ENCODE measurements at regions not wholly inside any gene's neighbourhood (a gene's known extent, or its start where the extent isn't known, plus 50 kb on each side); places are given as distances from the start of the nearest gene placed in this dataset.

DNA sequence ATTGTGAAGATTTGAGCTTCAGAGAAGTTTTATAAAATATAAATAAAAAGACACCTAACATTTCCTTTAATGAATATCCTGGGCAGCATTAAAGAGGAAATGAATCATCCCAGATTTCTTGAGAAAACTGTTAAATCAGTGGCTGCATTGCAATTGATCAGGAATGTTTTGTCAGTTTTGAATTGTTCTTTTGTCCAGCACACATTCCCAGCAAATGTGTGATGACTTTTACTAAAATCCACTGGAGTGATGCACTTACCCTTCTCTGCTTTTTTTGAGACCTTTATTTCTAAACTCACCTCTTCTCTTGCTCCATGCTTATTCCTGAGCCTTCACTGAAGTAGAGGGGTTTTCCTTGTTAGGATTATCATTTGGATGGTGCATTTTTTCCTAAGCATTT lies 1307.2 kb downstream of the CDH8 start:
- no peak for DNase-seq (ENCODE audit: low spot score in 2 of 2)
- intact Hi-C loops (cut with DNase I; ENCODE audit: low total_unique reads), result no loop called here
- TF ChIP-seq, protein P1, sequence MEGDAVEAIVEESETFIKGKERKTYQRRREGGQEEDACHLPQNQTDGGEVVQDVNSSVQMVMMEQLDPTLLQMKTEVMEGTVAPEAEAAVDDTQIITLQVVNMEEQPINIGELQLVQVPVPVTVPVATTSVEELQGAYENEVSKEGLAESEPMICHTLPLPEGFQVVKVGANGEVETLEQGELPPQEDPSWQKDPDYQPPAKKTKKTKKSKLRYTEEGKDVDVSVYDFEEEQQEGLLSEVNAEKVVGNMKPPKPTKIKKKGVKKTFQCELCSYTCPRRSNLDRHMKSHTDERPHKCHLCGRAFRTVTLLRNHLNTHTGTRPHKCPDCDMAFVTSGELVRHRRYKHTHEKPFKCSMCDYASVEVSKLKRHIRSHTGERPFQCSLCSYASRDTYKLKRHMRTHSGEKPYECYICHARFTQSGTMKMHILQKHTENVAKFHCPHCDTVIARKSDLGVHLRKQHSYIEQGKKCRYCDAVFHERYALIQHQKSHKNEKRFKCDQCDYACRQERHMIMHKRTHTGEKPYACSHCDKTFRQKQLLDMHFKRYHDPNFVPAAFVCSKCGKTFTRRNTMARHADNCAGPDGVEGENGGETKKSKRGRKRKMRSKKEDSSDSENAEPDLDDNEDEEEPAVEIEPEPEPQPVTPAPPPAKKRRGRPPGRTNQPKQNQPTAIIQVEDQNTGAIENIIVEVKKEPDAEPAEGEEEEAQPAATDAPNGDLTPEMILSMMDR (IDR thresholded peaks at IDR 0.05), result no peak
- no peak for TF ChIP-seq POLR2A (IDR thresholded peaks at IDR 0.05)
- H3K4me3 ChIP-seq (ENCODE audit: low read depth, poor library complexity, severe bottlenecking), result no peak overlapping the region

DNA sequence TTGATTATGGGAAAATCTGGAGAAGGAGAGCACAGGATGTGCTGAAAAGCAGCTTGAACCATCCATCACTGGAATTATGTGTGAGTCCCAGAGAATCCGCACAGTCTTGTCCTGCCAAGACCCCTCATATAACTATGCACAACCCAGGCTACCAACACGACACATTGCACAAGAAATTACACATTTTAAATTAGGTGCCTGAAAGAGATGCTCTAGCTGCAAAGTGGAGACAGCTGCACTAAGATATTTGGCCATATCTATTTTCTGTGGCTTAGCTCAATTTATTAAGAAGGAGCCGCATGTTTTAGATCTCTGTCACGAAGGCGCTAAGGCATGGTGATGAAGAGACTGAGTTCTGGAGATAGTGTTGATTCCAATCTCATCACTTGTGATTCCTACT lies 1308.4 kb downstream of the CDH8 start:
- 63 to 74% methylated on average over 5 of the region's 5 CpGs for WGBS, 2 donors
- intact Hi-C loops (cut with DNase I; ENCODE audit: low total_unique reads), result no loop called here
- no peak for DNase-seq (ENCODE audit: low spot score in 2 of 2)
- H3K4me3 ChIP-seq (ENCODE audit: low read depth, poor library complexity, severe bottlenecking), result no peak overlapping the region
- TF ChIP-seq POLR2A (IDR thresholded peaks at IDR 0.05), result no peak
- TF ChIP-seq, protein P1 (IDR thresholded peaks at IDR 0.05), result no peak

DNA sequence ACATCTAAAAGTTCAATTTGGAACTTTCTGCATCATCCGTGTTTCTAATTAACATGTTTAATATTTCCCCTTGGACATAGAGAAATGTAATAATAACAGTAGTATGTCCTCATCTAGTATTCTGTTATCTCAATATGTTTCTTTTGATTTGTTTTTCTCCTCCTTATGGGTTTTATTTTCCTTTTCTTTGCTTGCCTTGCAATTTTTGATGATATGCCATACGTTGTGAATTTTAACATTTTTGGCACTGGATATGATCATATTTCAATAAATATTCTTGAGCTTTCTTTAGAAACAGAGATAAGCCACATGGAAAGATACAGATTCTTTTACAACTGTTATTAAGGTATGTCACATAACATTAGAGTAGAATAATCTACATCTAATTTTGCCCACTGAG lies 1316.2 kb downstream of the CDH8 start:
- WGBS, 2 donors, result 70 to 76% methylated on average over 2 of the region's 2 CpGs
- DNase-seq (ENCODE audit: low spot score in 2 of 2), result no peak
- TF ChIP-seq, protein P1 (IDR thresholded peaks at IDR 0.05), result no peak
- no peak for TF ChIP-seq POLR2A (IDR thresholded peaks at IDR 0.05)
- no peak overlapping the region for H3K4me3 ChIP-seq (ENCODE audit: low read depth, poor library complexity, severe bottlenecking)
- intact Hi-C loops (cut with DNase I; ENCODE audit: low total_unique reads), result no loop called here

DNA sequence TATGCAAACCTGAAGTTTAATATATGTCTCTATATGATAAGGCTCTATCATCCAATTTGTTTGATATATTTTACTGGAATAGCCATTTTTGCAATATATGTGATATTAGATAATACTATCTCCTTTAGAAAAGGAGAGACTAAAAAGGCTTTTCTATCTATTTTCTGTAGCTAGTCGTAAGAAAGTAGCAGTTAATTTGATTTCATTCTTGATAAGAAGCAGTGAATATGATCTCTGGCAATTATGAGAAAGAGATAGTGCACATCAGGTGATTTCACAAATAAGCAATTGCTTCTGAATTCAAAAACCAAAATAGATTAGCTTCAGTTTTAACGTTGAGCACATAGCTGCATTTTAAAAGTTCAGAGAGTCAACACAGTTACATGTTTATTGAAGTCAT lies 1318.4 kb downstream of the CDH8 start:
- WGBS, 2 donors, result 58 to 65% methylated on average over 2 of the region's 2 CpGs
- no peak for DNase-seq (ENCODE audit: low spot score in 2 of 2)
- no peak overlapping the region for H3K4me3 ChIP-seq (ENCODE audit: low read depth, poor library complexity, severe bottlenecking)
- TF ChIP-seq, protein P1 (IDR thresholded peaks at IDR 0.05), result no peak
- no peak for TF ChIP-seq POLR2A (IDR thresholded peaks at IDR 0.05)
- intact Hi-C loops (cut with DNase I; ENCODE audit: low total_unique reads), result no loop called here

DNA sequence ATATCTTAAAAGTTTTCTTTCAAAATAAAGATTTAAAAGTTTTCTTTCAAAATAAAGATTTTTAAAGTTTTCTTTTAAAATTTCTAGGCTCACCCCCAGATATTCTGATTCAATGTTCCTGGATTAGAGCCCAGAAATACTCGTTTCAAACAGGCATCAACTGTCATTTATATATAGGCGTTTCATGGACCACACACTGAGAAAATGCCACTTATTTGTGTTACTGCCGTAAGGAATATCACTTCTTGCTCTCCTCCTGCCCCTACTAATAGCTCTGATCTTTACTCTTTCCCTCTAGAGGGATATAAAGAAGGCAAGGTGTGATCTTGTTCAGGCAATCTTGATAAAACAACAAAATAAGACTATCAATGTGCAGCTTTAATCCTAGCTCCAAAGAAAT lies 1324.1 kb downstream of the CDH8 start:
- WGBS, 2 donors, result 18 to 19% methylated on average over 3 of the region's 3 CpGs
- H3K4me3 ChIP-seq (ENCODE audit: low read depth, poor library complexity, severe bottlenecking), result no peak overlapping the region
- intact Hi-C loops (cut with DNase I; ENCODE audit: low total_unique reads), result no loop called here
- TF ChIP-seq POLR2A (IDR thresholded peaks at IDR 0.05), result no peak
- TF ChIP-seq, protein P1 (IDR thresholded peaks at IDR 0.05), result no peak
- no peak for DNase-seq (ENCODE audit: low spot score in 2 of 2)

DNA sequence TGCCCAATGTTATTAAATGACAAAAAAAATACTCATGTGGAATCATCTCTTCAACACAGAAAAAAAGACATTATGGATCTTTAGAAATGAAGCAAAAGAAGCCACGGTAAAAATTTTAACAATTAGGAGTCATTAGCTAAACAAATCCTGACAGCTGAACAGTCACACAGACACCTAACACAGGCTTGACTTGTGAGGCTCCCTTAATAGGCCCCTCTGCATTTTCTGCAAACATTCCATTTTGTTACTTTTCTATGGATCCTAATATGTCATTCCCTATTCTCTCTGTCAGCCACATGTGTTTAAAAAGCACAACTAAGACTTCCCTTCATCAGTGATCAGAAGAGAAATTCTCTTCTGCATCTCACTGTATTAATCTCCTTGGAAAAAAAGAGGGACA lies 1331.5 kb downstream of the CDH8 start:
- intact Hi-C loops (cut with DNase I; ENCODE audit: low total_unique reads), result no loop called here

More for the DNA sequence above, 1331.5 kb downstream of the CDH8 start:
- no peak overlapping the region for H3K4me3 ChIP-seq (ENCODE audit: low read depth, poor library complexity, severe bottlenecking)
- TF ChIP-seq, protein P1 (IDR thresholded peaks at IDR 0.05), result no peak
- no peak for TF ChIP-seq POLR2A (IDR thresholded peaks at IDR 0.05)
- 64 to 66% methylated on average over 1 of the region's 1 CpG for WGBS, 2 donors
- no peak for DNase-seq (ENCODE audit: low spot score in 2 of 2)

Measured in lower leg skin (tissue), 4 donors.